PC-3 (cell line): ENCODE measurements at regions not wholly inside any gene's neighbourhood (a gene's known extent, or its start where the extent isn't known, plus 50 kb on each side); places are given as distances from the start of the nearest gene placed in this dataset.
A peak's percentile ranks its signal among the peaks of the same experiment; 100 is the strongest.

Experiments used
- ATAC-seq: fragments of 200-7000 bp; cut with Tn5 transposase; 2 replicates; pipeline ENCODE4 v1.9.1; 2020; ENCODE audit warnings: mild to moderate bottlenecking, moderate library complexity
- BruUV-seq: library from RNA; stranded (reverse); fragments of 400-500 nt; replicated peaks from 2 replicates; lab custom pipeline; 2021; lab: Mats Ljungman, UMichigan
- CTCF ChIA-PET: fragments of 300-600 bp; sonication (Branson Sonifier 250); formaldehyde crosslinking; loops from one replicate; lab custom pipeline; 2022; ENCODE audit warnings: antibody characterized with exemption; lab: Charles Lee
- POLR2A ChIA-PET: fragments of 300-600 bp; sonication (Branson Sonifier 250); formaldehyde crosslinking; loops from one replicate; lab custom pipeline; 2022; ENCODE audit warnings: antibody characterized with exemption; ENCODE audit not compliant: unreplicated experiment; lab: Charles Lee
- DNase-seq: peaks from one replicate; pipeline ENCODE4 v3.0.0-alpha.2; 2015
- H2AFZ ChIP-seq: fragments of 300-600 bp; sonication (generic); 2 replicates; pipeline ENCODE4 v1.6.0; 2016; ENCODE audit warnings: antibody characterized with exemption, low read length
- H3F3A ChIP-seq: fragments of 300-600 bp; sonication (generic); one replicate; pipeline ENCODE4 v1.6.0; 2017; ENCODE audit warnings: antibody characterized with exemption, low read length, control low read depth, mild to moderate bottlenecking; ENCODE audit not compliant: unreplicated experiment
- H3K27ac ChIP-seq: fragments of 300-600 bp; sonication (generic); 2 replicates; pipeline ENCODE4 v1.5.1; 2016; ENCODE audit warnings: mild to moderate bottlenecking, low read length
- H3K27me3 ChIP-seq: fragments of 300-600 bp; sonication (generic); 2 replicates; pipeline ENCODE4 v1.6.1; 2016; ENCODE audit warnings: low read length, mixed read lengths
- H3K36me3 ChIP-seq: fragments of 300-600 bp; sonication (generic); 2 replicates; pipeline ENCODE4 v1.6.1; 2016; ENCODE audit warnings: low read depth, mixed run types, low read length, mixed read lengths
- H3K4me1 ChIP-seq: fragments of 300-600 bp; sonication (generic); 2 replicates; pipeline ENCODE4 v1.5.1; 2016; ENCODE audit warnings: low read length; ENCODE audit not compliant: insufficient read depth
- H3K4me2 ChIP-seq: fragments of 300-600 bp; sonication (generic); 2 replicates; pipeline ENCODE4 v1.6.0; 2016; ENCODE audit warnings: low read length
- H3K4me3 ChIP-seq: fragments of 300-600 bp; sonication (generic); 2 replicates; pipeline ENCODE4 v1.5.1; 2016; ENCODE audit warnings: mild to moderate bottlenecking, low read length, mixed read lengths
- H3K79me2 ChIP-seq: fragments of 300-600 bp; sonication (generic); 2 replicates; pipeline ENCODE4 v1.6.1; 2017; ENCODE audit warnings: low read length, mixed read lengths
- H3K9ac ChIP-seq: fragments of 300-600 bp; sonication (generic); 2 replicates; pipeline ENCODE4 v1.6.0; 2016; ENCODE audit warnings: mild to moderate bottlenecking, low read length
- H3K9me2 ChIP-seq: fragments of 300-600 bp; sonication (generic); replicated peaks from 2 replicates; pipeline ENCODE4 v1.6.1; 2016; ENCODE audit warnings: mixed run types, low read length, mixed read lengths
- H3K9me3 ChIP-seq: fragments of 300-600 bp; sonication (generic); 2 replicates; pipeline ENCODE4 v1.6.1; 2016; ENCODE audit warnings: low read length, mixed read lengths
- H4K20me1 ChIP-seq: fragments of 300-600 bp; sonication (generic); 2 replicates; pipeline ENCODE4 v1.6.1; 2016; ENCODE audit warnings: low read length, mixed read lengths
- EZH2 ChIP-seq: fragments of 300-600 bp; sonication (generic); IDR thresholded peaks from one replicate; pipeline ENCODE4 v1.6.1; 2017; ENCODE audit warnings: antibody characterized with exemption, mild to moderate bottlenecking, low read length; ENCODE audit not compliant: unreplicated experiment
- EZH2phosphoT487 ChIP-seq: fragments of 300-600 bp; sonication (generic); IDR thresholded peaks from 2 replicates; pipeline ENCODE4 v1.6.1; 2018; ENCODE audit warnings: mild to moderate bottlenecking, antibody characterized with exemption, low read length, borderline replicate concordance
- intact Hi-C: fragments of 100-400 bp; cut with micrococcal nuclease; formaldehyde crosslinking; loops from 2 replicates; pipeline ENCODE4 v1.9.0; 2023
- TF ChIP-seq, protein P1 (sequence below): fragments of 300-600 bp; sonication (generic); conservative IDR thresholded peaks from 2 replicates; pipeline ENCODE4 v1.5.1; 2017; ENCODE audit warnings: antibody characterized with exemption, low read depth, mild to moderate bottlenecking, low read length

DNA sequence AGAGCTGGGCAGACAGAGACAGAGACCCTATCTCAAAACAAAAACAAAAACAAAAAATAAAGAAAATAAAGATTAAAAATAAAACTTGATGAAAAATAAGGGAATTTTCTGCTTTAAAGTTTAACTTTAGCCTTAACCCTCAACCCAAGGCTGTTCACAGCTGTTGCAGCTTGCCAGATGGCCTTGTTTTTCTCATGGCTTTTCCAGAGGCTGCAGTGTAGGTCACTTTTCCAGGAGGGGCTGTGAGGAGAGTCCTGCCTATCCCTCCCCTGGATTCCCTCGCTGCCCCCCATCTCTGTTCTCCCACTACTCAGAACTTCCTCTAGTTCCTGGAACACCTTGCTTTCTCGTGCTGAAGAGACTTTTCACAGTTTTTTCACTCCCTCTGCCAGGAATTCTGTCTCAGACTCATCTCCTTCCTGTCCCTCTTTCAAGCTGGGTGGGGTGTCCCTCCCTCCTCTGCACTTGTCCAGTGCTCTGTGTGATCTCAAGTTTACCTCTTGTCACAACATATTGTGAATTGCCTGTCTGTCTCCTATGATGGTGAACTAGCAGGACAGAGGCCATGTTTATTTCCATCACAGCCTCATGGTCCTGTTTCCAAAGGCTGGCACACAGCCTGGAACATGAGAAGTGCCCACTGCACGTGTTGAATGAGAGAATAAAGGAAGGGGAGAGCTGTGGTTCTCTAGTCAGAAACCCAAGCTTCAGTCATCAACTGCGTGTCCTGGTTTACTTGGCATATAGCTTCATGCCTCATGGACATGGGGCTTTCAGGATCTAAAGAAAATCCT lies 69.9 kb upstream of the MSI2 start:
- CTCF ChIA-PET = no interaction called here
- no peaks in the 10 kb centered on the region for H4K20me1 ChIP-seq
- H3K9me2 ChIP-seq = no peaks in the 10 kb centered on the region
- POLR2A ChIA-PET = no interaction called here
- no TSS peak for BruUV-seq
- H3K4me3 ChIP-seq = no peak overlapping the region
- H3K9ac ChIP-seq = no peak overlapping the region
- ATAC-seq = no peak; the same call in 1 of the 2 replicates
- no peak for DNase-seq
- H2AFZ ChIP-seq = 0 out of 2 replicates have a peak overlapping the region, but pooled peaks have one; percentile 35
- peaks cover 5% of the 10 kb centered on the region; the same call in 1 of the 2 replicates for H3K4me1 ChIP-seq
- TF ChIP-seq EZH2phosphoT487 (no peak), EZH2 (no peak)
- TF ChIP-seq, protein P1, sequence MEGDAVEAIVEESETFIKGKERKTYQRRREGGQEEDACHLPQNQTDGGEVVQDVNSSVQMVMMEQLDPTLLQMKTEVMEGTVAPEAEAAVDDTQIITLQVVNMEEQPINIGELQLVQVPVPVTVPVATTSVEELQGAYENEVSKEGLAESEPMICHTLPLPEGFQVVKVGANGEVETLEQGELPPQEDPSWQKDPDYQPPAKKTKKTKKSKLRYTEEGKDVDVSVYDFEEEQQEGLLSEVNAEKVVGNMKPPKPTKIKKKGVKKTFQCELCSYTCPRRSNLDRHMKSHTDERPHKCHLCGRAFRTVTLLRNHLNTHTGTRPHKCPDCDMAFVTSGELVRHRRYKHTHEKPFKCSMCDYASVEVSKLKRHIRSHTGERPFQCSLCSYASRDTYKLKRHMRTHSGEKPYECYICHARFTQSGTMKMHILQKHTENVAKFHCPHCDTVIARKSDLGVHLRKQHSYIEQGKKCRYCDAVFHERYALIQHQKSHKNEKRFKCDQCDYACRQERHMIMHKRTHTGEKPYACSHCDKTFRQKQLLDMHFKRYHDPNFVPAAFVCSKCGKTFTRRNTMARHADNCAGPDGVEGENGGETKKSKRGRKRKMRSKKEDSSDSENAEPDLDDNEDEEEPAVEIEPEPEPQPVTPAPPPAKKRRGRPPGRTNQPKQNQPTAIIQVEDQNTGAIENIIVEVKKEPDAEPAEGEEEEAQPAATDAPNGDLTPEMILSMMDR = no peak
- no peaks in the 10 kb centered on the region for H3K36me3 ChIP-seq
- H3K9me3 ChIP-seq = no peaks in the 10 kb centered on the region
- H3F3A ChIP-seq = no peaks in the 10 kb centered on the region
- no peak overlapping the region for H3K27ac ChIP-seq
- intact Hi-C loops = no loop called here
- H3K4me2 ChIP-seq = no peak overlapping the region
- H3K27me3 ChIP-seq = no peaks in the 10 kb centered on the region
- no peaks in the 10 kb centered on the region for H3K79me2 ChIP-seq

DNA sequence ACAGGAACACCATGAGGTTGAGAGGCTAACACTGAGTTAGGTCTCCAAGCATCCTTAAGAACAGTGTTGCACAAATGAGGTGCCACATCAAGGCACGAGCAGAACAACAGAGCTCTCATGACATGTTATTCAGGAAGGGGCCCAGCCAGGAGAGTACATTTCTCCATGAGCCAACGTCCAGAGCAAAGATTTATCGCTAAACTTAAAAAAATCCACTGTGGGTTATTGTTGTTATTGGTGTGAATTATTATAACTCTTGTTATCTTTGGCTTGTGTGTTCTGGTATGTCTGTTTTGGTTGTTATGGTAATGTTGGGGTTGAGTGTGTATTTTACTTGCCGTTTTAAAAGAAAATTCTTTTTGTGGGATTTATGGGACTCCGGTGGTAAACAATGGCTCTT lies 68.9 kb upstream of the MSI2 start:
- no peak overlapping the region for H3K9ac ChIP-seq
- H3K36me3 ChIP-seq = no peaks in the 10 kb centered on the region
- no peaks in the 10 kb centered on the region for H3K9me3 ChIP-seq
- H4K20me1 ChIP-seq = no peaks in the 10 kb centered on the region
- peaks cover 5% of the 10 kb centered on the region; the same call in 1 of the 2 replicates for H3K4me1 ChIP-seq
- no peak overlapping the region for H3K4me2 ChIP-seq
- H3K27ac ChIP-seq = no peak overlapping the region
- ATAC-seq (no peak), DNase-seq (no peak)
- POLR2A ChIA-PET = no interaction called here
- H2AFZ ChIP-seq = no peak overlapping the region
- no peaks in the 10 kb centered on the region for H3K79me2 ChIP-seq
- no peaks in the 10 kb centered on the region for H3F3A ChIP-seq
- H3K27me3 ChIP-seq = 0 out of 2 replicates have a peak, but pooled peaks cover 4% of the 10 kb centered on the region
- no peak for TF ChIP-seq EZH2
- TF ChIP-seq, protein P1 = no peak
- no peak for TF ChIP-seq EZH2phosphoT487
- CTCF ChIA-PET = no interaction called here
- H3K4me3 ChIP-seq = no peak overlapping the region
- no peaks in the 10 kb centered on the region for H3K9me2 ChIP-seq
- BruUV-seq = no TSS peak
- intact Hi-C loops = no loop called here
